Subcutaneous abdominal adipose tissue (tissue), 5 donors: ENCODE measurements at regions not wholly inside any gene's neighbourhood (a gene's known extent, or its start where the extent isn't known, plus 50 kb on each side); places are given as distances from the start of the nearest gene placed in this dataset.

Source experiments
- H3K27ac ChIP-seq: one replicate; pipeline ENCODE4 v1.7.0; 2013; ENCODE audit warnings: low read depth, mild to moderate bottlenecking, inconsistent platforms, low read length, moderate library complexity
- H3K27me3 ChIP-seq, 5 donors: one replicate each; pipeline ENCODE4 v1.7.0; 2013; ENCODE audit warnings: low read length in 5 of 5, inconsistent platforms in 1 of 5; ENCODE audit not compliant: control insufficient read depth in 5 of 5, insufficient read depth in 4 of 5
- H3K36me3 ChIP-seq, 5 donors: one replicate each; pipeline ENCODE4 v1.7.0; 2013; ENCODE audit warnings: low read length in 5 of 5; ENCODE audit not compliant: control insufficient read depth in 5 of 5, insufficient read depth in 5 of 5
- H3K4me1 ChIP-seq, 5 donors: one replicate each; pipeline ENCODE4 v1.7.0; 2013; ENCODE audit warnings: low read length in 5 of 5, mild to moderate bottlenecking in 3 of 5, moderate library complexity in 1 of 5; ENCODE audit not compliant: control insufficient read depth in 5 of 5, insufficient read depth in 5 of 5
- H3K4me3 ChIP-seq, 5 donors: one replicate each; pipeline ENCODE4 v1.7.0; 2013; ENCODE audit warnings: low read length in 5 of 5, low read depth in 1 of 5
- H3K9ac ChIP-seq, 5 donors: one replicate each; pipeline ENCODE4 v1.7.0; 2013; ENCODE audit warnings: low read length in 5 of 5, mild to moderate bottlenecking in 4 of 5, moderate library complexity in 3 of 5
- H3K9me3 ChIP-seq, 5 donors: one replicate each; pipeline ENCODE4 v1.7.0; 2013; ENCODE audit warnings: low read length in 5 of 5; ENCODE audit not compliant: control insufficient read depth in 5 of 5
- donor health status: healthy.
- donor health status: healthy.
- donor health status: healthy.
- donor health status: healthy.
- donor health status: healthy.

DNA sequence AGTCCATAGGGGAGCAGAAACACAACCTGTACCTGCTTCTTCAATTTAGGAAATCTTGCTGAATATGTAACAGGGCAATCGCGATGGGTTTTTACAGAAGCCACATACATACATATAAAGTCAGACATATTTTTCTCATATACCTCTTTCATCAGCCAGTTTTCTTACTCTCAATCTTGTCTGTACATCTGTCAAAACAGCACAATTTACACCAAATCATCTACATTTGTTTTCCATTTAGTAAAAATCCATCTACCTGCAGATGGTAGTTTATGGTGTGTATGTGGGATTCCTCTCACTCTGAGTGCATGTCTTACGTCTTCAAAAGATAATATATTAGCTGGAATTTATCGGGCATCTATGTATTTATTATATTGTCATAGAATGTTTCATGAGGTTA is 208.7 kb downstream of the ZPLD1 start:
- Histone ChIP-seq H3K9ac (no peak overlapping the region), H3K4me3 (no peak overlapping the region), H3K27ac (no peak overlapping the region), H3K4me1 (no peaks in the 10 kb centered on the region), H3K27me3 (no peaks in the 10 kb centered on the region), H3K9me3 (no peaks in the 10 kb centered on the region), H3K36me3 (no peaks in the 10 kb centered on the region)

DNA sequence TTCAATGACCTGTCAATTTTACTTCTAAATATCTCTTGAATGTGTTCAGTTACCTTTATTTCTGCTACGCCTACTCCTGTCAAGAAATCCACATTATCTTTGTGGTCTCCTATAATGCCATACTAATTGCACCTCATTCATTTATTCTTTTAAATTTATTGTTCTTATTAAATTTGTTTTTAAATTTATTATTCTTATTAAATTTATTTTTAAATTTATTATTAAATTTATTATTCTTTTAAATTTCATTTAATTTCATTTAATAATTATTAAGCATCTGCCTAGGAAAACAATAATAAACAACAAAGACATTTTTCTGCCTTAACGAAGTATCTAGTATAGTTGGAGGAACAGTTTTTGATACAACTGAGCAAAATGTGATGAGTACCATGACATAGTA is 211.7 kb downstream of the ZPLD1 start:
- no peaks in the 10 kb centered on the region for H3K36me3 ChIP-seq
- no peak overlapping the region for H3K27ac ChIP-seq
- no peak overlapping the region for H3K4me3 ChIP-seq
- H3K4me1 ChIP-seq: no peaks in the 10 kb centered on the region
- no peaks in the 10 kb centered on the region for H3K27me3 ChIP-seq
- no peaks in the 10 kb centered on the region for H3K9me3 ChIP-seq
- no peak overlapping the region for H3K9ac ChIP-seq

DNA sequence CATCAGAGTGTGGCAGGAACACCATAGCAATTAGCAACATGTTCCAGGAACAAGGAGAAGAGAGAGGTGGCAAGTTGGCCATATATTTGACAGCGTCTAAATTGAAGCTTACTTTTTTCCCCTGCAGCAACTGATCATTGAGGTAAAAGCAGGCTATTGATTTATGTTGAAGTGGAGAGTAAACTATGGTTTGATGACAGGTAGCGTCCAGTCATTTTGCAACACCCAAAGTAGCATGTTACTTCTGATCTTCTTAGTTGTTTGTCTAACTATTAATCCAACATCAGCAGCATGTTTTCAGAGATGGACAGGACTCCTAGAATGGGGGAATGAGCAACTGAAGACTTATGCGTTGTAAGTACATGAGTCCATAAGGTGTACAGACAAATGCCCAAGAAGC is 225.8 kb downstream of the ZPLD1 start:
- H3K27ac ChIP-seq: no peak overlapping the region
- no peaks in the 10 kb centered on the region for H3K4me1 ChIP-seq
- no peak overlapping the region for H3K9ac ChIP-seq
- H3K36me3 ChIP-seq: no peaks in the 10 kb centered on the region
- H3K9me3 ChIP-seq: no peaks in the 10 kb centered on the region
- H3K27me3 ChIP-seq: no peaks in the 10 kb centered on the region
- no peak overlapping the region for H3K4me3 ChIP-seq

DNA sequence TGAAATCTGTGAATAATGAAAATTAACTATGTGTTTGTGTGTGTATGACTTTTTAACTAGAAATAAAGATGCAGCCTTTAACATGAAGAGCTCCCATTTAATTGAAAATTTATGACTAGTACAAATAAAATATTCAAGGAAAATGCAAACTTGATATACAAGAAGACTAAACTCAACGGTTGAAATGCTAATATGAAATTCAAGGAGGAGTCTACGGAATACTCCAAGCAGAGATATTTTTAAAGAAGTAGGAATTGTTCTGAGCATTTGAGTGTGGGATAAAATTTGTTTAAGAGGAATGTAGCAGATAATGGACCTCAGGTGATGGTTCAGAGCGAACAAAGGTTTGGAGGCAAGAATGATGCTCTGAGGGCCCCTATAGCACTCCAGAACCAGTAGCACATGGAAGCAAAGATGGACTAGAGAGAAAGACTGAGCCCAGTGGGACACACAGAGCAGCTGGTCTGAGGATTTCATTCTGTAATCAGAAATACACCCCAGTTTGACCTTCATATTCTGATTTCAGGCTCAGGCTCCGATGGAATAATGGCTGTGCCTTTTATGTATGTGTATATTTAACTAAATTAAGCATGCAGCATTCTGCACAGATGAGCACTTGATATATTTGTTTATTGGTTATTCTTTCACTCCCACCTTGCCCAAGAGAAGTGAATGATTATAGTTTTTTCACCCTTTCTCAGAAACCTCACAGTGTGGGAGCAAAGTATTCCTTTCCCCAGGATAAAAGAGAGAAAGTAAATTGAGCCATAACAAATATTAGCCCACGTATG is 227.1 kb downstream of the ZPLD1 start:
- Histone ChIP-seq H3K9me3 (no peaks in the 10 kb centered on the region), H3K4me1 (no peaks in the 10 kb centered on the region), H3K4me3 (no peak overlapping the region), H3K36me3 (no peaks in the 10 kb centered on the region), H3K27me3 (no peaks in the 10 kb centered on the region), H3K9ac (no peak overlapping the region), H3K27ac (no peak overlapping the region)

DNA sequence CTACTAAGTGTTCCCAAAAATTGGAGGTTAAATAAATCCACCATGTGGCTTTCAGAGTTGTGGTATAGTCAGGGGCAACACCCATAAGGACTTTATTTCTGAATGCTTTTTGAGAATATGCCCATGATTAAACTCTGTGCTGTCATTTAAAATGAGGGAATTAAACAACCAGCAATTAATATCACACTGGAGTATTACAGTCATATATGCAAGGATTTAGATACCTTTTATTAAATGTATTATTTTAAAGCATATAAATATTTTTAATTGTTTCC is 227.6 kb downstream of the ZPLD1 start:
- Histone ChIP-seq H3K27me3 (no peaks in the 10 kb centered on the region), H3K27ac (no peak overlapping the region), H3K36me3 (no peaks in the 10 kb centered on the region), H3K9me3 (no peaks in the 10 kb centered on the region), H3K9ac (no peak overlapping the region), H3K4me1 (no peaks in the 10 kb centered on the region), H3K4me3 (no peak overlapping the region)

DNA sequence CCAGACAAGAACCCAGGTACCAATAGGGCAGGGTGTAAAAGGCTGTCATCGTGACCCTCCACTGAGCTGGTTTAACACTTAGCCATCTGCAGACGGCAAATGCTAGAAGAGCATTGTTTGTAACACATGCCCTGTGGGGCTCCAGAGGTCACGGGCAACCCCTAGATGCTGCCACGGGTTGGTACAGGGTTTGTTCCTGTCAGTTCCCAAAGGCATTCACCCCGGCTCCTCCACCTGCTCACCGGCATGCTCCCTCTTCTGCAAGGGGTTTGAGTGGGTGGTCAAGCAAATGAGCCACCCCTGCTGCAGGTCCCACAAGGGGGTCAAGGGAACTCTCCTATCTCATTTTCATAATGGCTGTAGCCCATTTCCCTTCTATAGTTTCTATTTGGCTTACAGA is 229.3 kb downstream of the ZPLD1 start:
- no peak overlapping the region for H3K27ac ChIP-seq
- H3K4me3 ChIP-seq: no peak overlapping the region

DNA sequence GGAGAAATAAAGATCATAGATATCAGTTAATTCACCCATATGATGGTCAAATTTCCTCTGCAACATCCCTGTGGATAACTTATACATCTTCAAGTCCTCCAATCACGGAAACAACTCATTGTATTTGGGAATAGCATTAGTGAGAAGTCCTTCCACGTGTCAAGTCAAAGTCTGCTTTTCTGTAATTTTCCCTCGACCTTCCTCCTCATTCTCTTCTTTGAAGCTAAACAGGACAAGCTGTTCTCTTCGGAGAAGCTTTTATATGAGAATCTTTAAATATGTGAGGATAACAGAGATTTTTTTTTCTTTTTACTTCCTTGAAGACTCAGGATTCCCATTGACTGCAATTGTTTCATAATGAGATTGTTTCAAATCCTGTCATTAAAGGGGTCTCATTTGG is 230.4 kb downstream of the ZPLD1 start:
- Histone ChIP-seq H3K27me3 (no peaks in the 10 kb centered on the region), H3K9me3 (no peaks in the 10 kb centered on the region), H3K4me1 (no peaks in the 10 kb centered on the region), H3K27ac (no peak overlapping the region), H3K36me3 (no peaks in the 10 kb centered on the region), H3K4me3 (no peak overlapping the region), H3K9ac (no peak overlapping the region)

More for the DNA sequence above, 229.3 kb downstream of the ZPLD1 start:
- Histone ChIP-seq H3K4me1 (no peaks in the 10 kb centered on the region), H3K9me3 (no peaks in the 10 kb centered on the region), H3K36me3 (no peaks in the 10 kb centered on the region), H3K27me3 (no peaks in the 10 kb centered on the region), H3K9ac (no peak overlapping the region)

DNA sequence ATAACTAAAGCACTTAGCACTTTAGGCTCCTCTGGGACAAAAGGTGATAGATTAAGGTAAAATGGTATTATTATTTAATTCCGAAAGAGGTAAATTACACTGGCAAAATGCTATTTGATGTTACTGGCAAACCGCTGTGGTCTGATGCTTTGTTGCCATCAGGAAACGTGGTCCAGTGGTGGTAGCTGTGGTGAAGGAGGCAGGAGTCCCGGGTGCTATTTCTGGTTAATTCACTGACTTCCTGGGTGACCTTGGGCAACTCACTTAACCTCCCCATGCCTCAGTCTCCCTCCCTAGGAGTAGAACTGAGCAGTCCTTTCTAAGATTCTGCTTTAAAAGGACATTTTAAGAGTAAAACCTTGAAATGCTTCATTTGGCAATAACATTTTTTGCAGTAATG is 233.4 kb downstream of the ZPLD1 start:
- H3K9ac ChIP-seq: no peak overlapping the region
- H3K27ac ChIP-seq: no peak overlapping the region
- no peaks in the 10 kb centered on the region for H3K36me3 ChIP-seq
- H3K4me1 ChIP-seq: peaks cover 0 to under 1% (median 0%) of the 10 kb centered on the region in 5 donors
- H3K9me3 ChIP-seq: no peaks in the 10 kb centered on the region
- no peak overlapping the region for H3K4me3 ChIP-seq
- H3K27me3 ChIP-seq: no peaks in the 10 kb centered on the region

DNA sequence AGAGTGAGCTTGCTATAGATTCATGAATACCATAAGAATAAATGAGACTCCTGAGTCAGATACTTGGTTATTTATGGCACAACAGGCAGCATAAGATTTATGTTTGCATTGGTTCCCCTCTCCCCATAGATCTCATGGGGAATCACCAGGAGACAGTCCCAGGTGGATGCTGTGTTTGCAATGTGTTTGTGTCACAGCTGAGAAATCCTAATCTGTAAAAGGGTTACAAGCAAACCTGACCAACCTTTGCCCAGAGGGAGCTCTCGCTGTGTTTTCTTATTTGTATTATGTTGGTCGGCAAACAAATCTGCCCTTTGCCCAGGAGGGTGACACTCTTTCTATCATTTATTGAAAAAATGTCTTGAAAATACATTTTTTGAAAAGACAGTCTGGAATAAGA is 236.2 kb downstream of the ZPLD1 start:
- Histone ChIP-seq H3K4me1 (peaks cover 0 to 6% (median 4%) of the 10 kb centered on the region in 5 donors), H3K27ac (no peak overlapping the region), H3K27me3 (no peaks in the 10 kb centered on the region), H3K9ac (no peak overlapping the region), H3K4me3 (no peak overlapping the region), H3K36me3 (no peaks in the 10 kb centered on the region), H3K9me3 (no peaks in the 10 kb centered on the region)

DNA sequence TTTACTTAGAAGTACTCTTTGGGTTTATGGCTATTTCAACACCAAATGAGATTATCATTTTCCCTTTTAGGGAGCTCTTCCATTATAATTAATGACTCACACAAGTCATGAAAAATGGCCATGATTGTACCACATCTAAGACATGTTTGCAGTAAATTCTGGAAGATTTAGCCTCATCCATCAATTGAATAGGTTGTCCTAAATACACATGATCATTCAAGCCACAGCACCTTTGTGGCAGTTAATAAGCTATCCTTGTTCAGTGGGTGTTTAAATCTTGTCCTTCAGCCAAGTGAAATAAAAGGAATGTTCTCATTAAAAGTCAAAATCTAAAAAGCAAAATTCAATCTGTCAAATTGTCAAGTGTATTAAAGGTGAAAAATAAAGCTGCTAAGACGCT is 237.5 kb downstream of the ZPLD1 start:
- Histone ChIP-seq H3K36me3 (no peaks in the 10 kb centered on the region), H3K4me3 (no peak overlapping the region), H3K9ac (no peak overlapping the region), H3K4me1 (peaks cover 0 to 6% (median 4%) of the 10 kb centered on the region in 5 donors), H3K27me3 (no peaks in the 10 kb centered on the region), H3K27ac (no peak overlapping the region), H3K9me3 (no peaks in the 10 kb centered on the region)
